Stimulated activated CD8-positive, alpha-beta memory T cell treated with anti-CD3 and anti-CD28 coated beads, Interleukin-7, amount 100 ng/mL, for 24 hours (primary cell): ENCODE measurements at regions not wholly inside any gene's neighbourhood (a gene's known extent, or its start where the extent isn't known, plus 50 kb on each side); places are given as distances from the start of the nearest gene placed in this dataset.
"Not testable (repeated sequence)": the region's sequence is repeated elsewhere in the genome, so short reads cannot be mapped to it uniquely, and the experiment has no call there.

Source experiments
- DNase-seq: peaks from one replicate; pipeline ENCODE4 v3.0.0-alpha.2; 2020; ENCODE audit warnings: low read depth

DNA sequence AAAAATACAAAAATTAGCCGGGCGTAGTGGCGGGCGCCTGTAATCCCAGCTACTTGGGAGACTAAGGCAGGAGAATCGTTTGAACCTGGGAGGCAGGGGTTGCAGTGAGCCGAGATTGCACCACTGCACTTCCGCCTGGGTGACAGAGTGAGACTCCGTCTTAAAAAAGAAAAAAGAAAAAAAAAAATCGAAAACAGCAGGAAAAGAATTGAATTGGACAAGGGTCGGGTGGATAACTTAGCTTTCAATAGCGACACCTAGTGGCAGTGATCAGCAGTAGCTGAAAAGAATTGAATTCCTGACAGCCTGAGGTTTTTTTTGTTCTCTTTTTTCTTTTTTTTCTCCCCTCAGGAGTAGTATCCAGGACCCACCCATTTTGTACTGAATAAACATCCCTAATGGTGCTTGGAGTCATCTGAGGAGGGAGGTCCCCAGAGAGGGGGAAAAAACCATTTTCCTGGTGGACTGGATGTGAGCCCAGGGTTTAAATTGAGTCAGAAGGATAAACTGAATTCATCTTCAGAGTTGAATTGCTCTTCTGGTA, 55.1 kb downstream of the CYCS start:
- DNase-seq = peak; percentile 2

DNA sequence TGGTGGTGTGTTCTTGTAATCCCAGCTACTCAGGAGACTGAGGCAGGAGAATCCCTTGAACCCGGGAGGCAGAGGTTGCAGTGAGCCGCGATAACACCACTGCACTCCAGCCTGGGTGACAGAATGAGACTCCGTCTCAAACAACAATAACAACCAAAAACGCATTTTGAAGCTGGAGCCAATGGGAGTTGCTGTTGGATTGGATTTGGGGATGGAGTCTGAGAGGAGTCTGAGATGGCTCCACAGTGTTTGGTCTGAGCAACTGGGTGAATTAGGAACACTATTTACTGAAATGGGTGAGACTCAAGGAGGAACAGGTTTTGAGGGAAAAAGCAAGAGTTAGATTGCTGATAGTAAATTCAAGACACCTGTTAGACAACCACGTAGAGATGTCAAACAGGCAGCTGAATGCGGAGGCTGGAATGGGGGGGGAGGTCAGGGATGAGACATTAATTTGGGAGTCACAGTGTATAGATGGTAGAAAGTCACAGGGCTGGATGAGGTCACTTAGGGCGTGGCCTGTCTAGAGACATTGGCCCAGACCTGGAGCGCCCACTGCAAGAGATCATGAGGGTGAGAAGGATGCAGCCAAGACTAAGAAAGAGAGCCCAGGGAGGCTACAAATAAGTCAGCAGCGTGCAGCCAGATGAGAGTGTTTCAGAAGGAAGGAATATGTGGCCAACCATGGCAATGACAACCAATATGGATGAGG, 56.4 kb downstream of the CYCS start:
- no peak for DNase-seq

DNA sequence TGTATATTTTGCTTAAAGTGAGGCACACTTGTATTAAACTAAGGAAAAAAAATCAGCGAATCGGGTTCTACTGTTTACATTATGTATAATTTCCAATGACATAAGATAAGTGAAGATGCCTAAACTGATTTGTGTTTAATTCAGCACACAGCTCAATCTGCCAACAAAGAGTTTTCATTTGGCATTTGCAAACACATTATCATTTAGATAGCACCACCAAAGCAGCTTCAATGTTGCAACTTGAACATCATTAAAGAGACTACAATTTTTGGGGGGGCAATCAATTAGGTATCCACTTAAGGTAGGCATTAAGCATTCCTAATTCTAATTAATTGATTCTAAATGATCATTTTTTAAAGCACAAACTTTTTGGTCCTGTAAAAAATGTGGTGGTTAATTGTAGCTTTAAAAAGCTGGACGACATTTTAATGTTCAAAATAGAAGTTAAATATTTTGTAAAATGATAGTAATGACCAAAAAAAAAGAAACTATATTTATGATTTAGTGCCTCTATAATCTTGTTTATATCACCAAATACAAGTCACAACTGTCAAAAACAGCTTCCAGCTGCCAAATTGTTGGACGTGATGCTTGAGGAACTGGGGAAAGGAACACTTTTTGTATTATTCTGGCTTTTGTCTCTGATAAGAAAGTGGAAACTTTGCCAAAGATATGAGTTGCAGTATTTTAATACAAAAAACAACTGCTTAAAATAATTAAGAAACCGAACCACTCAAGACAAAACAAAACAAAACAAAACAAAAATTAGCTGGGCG, 57.1 kb downstream of the CYCS start:
- no peak for DNase-seq

DNA sequence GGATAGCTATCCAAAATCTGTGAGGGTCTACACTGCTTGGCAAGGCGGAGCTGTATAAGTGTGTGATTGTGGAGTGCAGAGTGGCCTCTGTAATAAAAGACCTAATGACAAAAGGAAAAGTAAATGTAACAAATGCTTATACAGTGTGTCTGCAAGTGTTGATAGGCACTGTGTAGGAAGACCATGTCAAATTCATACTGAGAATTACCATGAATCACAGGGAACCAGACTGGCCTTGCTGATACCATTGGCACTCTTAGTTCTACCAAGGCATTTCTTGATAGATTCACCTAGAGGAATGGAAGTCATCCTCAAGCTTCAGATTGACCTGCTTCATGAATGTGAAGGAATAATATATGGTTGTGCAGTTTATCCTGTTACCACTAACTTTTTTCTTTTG, 58.8 kb downstream of the CYCS start:
- no peak for DNase-seq

DNA sequence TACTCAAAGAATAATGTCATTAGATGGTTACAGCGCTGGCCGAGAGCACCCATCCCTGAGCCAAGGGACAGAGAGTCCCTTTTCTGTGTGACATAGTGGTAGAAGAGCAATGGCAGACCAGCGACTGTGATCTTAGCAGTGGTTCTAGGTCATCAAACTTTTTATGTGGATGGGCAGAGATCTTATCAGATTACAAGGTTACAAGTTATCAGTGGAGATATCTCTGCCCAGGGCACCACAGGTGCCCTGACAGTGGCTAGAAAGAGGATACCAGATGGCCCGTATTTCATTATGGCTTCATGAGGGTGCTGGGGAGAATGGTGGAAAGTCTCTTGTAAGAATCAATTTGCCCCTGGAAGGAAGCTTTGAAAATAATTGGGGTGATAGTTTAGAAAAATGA, 62.7 kb downstream of the CYCS start:
- no peak for DNase-seq

DNA sequence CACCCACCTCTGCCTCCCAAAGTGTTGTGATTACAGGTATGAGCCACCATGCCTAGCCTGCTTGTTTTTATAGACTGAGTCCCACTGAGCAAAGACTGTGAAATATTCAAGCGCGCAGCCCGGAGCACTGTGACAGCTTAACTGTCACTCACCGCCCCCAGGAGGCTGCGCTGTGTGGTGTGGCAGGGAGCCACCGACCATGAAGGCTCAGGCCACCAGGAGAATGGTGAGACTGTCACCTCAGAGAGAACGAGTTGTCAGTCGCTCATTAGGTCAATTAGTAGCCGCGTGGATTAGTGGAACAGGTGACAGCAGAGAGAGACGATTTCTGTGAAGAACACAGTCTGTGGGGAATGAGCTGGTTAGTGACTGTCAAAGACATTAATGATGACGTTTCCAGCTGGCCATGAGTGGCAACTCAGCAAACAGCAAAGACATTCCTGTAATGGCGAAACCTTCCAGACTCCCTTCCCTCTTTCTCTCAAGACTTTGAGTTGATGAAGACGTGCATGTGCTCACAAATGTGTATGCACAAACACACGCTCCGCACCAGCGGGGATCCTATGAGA, 64.5 kb downstream of the CYCS start:
- no peak for DNase-seq

DNA sequence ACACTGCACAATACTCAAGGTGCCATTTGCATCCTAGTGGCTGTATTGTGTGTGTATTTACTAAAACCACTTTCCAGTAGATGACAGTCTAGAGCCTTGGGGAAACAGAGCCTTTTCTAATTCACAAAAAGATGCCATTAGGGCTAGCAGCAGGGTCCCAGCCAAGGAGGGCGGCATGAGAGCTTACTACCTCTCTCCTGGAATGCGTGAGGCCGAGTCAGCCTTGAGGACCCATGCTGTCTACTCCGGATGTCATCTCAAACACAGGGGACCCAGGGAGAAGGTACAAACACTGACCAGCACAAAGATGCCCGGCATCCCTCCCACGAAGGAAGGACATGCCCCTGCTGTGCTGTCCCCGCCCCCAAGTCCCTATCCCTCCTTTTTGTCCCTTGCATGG, 65.5 kb downstream of the CYCS start:
- DNase-seq = no peak

DNA sequence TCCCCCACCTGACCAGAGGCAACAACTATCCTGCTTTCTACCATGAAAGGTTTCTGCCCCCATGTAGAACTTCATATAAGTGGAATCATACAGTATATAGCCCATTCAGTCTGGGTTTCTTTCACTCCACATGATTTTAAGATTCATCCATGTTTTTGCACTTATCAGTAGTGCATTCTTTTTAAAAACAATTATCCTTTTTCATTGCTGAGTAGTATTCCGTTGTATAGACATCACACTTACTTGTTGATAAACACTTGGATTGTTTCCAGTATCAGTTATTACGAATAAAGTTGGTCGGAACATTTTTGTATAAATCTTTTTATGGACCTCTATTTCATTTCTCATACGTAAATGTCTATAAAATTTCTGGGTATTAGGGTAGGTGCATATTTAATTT, 68.7 kb downstream of the CYCS start:
- DNase-seq = no peak

DNA sequence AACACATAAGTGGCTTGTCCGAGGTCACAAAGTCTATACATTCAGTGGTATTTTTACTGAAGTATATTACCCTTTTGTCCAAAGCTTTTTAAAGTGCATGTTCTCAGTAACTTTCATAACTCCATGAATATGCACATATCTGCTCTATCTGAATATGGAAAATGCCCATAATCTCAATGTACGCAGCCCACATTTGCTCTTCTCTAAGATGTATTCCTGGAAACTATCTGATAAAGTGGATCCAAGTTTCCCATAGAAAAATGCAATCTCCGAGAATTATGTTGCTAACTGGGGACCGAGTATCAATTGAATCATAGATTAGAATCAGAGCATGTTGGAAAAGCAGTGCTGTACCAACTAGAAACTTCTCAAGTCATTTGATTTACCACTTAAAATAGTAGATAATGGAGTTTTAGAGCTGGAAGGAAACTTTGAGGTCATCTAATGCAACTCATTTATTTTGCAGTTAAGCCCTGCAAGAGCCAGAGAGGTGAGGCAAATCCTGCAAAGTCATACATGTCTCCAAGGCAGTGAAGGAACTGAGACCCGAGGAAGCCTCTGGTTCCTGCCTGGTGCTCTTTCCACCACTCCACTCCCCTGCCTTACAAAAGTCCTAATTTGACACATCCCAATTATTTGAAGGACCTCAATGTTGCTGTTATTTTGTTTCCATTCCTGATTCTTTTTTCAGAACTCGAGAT, 69.4 kb downstream of the CYCS start:
- no peak for DNase-seq

DNA sequence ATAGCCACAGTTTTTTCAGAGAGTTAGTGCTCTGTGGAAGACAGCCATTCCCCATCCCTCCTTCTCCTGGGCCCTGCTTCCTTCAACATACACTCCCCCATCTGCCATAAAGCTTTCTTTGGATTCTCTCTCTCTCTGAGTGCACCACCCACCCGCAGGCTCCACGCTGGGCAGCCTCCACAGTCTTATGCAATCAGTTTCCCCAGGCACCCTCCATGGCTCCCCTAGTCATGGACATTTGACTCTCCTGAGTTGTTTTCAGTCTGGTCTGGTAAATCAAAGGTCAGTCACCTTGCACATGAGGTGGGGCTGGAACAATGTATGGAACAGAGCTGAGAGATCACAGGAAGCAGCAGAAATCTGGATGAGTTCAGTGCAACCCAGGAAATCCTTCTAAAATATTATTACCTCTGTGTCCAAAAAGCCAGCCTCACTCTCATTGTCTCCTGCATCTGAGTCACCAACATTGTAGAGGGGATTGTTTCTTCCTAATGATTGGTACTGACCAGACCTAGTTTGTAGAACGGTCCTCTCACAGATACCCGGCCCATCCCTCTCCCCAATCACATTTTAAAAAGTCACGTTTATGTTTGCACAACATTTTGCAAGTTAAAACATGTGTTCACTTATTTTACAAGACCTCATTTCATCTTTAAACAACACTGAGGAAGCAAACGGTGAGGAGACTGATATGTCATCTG, 70.1 kb downstream of the CYCS start:
- DNase-seq = no peak

DNA sequence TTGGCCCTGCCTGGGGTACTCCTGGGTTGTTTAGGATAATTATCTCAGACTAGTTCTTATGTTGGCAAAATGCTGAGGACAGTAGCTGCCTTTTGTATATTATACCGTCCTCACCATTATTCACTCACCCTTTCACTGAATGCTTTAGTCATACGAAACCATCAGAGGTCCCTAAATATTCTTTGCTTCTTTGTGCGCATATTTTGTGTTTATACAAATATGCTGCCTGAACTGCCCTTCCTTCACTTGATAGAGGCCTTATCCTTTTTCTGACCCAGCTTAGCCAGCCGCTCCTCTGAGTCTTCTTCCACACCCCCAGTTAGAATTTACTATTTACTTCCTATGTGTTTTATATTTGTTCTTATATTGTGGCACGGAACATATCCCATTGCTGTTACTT, 70.2 kb upstream of the OSBPL3 start:
- DNase-seq = no peak

DNA sequence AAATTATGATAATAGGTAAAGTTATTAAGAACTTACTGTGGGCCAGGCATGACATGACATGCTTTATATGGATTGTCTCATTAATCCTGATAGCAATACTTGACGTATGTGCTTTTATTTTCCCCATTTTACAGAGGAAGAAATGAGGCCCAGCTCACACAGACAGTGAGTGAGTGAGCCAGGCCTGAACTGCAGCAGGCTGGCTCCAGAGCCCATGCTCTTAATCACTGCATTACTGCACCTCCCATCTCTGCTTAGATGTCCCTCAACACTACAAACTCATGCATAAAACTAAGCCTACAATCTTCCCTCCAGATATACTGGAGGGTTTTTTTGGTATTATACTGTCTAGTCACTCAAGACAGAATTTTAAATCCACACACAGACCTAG, 68.5 kb upstream of the OSBPL3 start:
- no peak for DNase-seq

DNA sequence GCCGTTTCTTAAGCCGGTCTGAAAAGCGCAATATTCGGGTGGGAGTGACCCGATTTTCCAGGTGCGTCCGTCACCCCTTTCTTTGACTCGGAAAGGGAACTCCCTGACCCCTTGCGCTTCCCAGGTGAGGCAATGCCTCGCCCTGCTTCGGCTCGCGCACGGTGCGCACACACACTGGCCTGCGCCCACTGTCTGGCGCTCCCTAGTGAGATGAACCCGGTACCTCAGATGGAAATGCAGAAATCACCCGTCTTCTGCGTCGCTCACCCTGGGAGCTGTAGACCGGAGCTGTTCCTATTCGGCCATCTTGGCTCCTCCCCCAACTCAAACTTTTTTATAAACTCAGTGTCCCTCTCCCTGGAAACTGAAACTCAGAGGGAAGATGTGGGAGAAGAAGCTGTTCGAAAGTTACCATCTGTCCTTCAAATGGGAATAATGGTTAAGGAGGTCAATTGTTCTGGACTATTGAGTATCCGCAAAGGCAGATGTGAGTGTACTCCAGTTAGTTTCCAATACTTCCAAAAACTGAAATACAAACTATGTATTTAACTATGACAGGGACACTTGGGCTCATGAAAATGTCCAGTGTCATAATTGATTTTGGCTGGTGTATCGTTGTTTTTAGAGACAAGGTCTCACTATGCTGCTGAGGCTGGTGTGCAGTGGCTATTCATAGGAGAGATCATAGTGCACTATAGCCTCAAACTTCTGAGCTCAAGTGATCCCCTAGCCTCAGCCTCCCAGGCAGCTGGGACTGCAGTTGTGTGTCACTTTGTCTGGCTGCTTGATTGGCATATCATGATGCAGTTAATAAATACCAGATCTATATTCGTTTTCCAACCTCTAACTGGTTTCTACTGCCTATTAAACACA, 67.8 kb upstream of the OSBPL3 start:
- DNase-seq = not testable (repeated sequence)

DNA sequence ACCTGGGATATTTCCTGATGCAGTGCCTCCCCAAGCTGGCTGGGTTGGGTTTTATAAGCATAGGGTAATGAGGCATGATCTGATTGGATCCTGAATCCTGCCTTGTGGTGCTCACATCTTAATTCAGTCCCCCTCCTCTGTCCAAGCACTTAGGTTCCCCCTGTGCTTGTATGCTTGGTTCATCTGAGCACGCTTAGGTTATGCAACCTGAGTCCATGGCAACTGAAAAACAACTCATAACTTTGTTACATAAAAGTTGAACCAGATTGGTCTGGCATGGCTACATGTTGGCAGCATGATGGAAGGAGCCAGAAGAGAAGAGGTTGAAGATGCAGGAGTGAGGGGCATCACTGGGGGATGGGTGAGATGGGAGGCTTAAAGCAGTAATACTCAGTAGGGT, 57.3 kb upstream of the OSBPL3 start:
- no peak for DNase-seq

DNA sequence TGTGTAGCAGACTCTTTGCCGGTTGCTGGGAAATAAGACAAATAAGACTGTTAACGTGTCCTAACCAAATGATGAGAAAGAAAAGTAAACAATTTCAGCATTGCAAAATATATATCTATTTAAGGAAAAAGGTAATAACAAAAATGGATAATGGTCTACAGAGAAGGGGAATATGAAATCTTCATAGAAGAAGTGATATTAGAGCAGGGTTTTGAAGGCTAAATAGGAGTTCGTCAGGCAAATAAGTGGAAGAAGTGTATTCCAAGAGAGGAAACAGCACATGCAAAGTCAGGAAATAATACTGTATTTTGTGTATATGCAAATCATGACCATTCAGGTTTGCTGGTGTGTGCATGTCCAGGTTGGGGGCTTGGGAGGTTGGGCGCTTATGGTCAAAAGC, 55.3 kb upstream of the OSBPL3 start:
- no peak for DNase-seq

DNA sequence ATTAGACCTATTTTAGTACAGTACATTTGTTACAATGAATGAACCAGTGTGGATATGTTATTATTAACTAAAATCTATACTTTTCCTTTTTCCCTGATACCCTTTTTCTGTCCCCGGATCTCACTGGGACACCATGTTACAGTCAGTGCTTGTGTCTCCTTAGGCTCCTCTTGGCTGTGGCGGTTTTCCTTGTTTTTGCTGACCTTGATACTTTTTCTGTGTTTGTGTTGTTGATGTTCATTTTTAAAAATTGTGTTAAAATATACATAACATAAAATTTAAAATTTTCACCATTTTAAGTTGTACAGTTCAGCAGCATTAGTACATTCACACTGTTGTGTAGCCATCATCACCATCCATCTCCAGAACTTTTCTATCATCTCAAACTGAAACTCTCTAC, 54.2 kb upstream of the OSBPL3 start:
- no peak for DNase-seq

DNA sequence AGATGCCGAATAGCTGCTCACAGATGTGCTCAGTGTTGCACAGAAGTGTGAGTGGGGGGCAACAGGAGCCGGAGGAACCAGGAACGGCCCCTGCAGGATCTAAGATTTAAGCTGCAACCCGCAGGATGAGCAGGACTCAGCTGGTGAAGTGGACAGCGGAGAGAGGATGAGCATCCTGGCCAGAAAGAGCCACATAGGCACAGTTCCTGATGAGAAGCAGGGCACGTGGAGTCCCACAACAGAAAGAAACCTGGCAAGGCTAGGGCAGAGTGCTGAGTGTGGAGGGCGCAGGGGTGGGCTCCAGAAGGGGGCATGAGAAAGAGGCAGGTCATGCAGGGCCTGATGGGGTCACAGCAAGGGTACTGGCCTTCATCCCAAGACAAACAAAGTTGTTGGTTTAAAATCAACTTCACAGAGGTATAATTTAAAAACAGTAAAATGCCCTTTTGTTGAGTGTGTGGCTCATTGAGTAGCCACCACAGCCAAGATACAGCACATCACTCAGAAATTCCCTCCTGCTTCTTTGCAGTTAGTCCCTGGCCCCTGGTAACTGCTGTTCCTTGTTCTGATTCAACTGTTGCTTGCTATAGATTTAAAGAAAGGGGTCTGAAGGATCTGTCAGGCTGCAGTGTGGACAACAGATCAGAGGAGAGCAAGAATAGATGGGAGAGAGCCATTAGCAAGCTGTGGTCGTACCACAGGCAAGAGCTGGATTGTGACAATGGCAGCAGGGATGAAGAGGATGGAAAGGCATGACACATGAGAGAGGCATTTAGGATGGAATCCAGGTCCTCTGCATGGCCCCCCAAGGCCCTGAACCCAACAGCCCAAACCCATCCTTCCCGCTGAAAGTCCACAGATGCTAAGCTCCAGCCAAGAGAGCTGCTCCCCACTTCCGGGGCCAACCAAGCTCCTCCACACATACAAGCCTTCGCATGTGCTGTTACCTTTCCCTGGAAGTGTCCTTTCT, 53.1 kb upstream of the OSBPL3 start:
- no peak for DNase-seq

DNA sequence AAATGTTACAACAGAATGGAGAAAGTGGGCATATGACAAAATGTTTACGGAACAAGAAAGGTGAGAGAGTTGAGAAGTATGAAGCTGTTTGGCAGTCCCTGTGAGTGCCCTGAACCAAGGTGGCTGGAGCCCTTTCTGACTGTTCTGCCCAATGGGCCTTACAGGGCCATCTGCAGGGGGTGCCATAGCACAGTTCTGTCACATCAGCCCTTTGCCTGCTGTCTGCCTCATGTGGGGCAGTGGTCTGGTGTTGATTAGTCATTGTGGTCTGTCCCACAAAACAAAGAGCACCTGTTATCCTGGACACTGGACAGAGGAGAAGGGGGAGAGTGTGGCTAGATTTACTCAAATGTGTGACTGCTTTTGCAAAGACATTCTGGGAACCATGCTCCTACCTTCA, 51.5 kb upstream of the OSBPL3 start:
- no peak for DNase-seq

DNA sequence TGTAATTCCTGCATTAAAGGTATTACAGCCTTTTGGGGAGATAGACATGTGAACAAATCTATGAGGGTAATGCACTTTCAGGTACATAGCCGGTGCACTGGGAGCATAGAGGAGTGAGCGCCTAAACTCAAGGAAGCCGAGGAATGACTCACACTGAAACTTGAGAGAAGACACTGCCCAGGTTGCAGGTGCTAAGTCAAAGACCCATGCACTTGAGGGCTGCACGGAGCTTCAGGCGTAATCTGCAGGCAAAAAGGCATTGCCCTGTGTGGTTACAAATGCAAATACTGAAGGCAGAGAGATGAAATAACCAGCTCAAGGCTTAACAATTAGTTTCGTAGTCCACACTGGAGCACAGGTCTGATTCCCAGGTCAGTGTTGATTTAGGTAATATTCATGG, 51.0 kb upstream of the OSBPL3 start:
- no peak for DNase-seq
